Astrocyte (in vitro differentiated cells and primary cell): ENCODE measurements at regions not wholly inside any gene's neighbourhood (a gene's known extent, or its start where the extent isn't known, plus 50 kb on each side); places are given as distances from the start of the nearest gene placed in this dataset.
A peak's percentile ranks its signal among the peaks of the same experiment; 100 is the strongest.

Source experiments
- DNase-seq: peaks from one replicate; pipeline ENCODE4 v3.0.0-alpha.2; 2010; ENCODE audit warnings: low read depth
- FAIRE-seq: peaks from 2 replicates; lab custom pipeline; 2011; peaks lifted over from hg19 to GRCh38; lab: Jason Lieb, UNC
- H2AFZ ChIP-seq: 2 replicates; pipeline ENCODE4 v1.6.0; 2012; ENCODE audit warnings: low read depth, low read length, inconsistent platforms
- H3K27ac ChIP-seq: 2 replicates; pipeline ENCODE4 v1.5.1; 2011; ENCODE audit warnings: low read depth, low read length, inconsistent platforms
- H3K27me3 ChIP-seq: 2 replicates; pipeline ENCODE4 v1.6.0; 2011; ENCODE audit warnings: low read length, inconsistent platforms; ENCODE audit not compliant: insufficient read depth
- H3K36me3 ChIP-seq: 2 replicates; pipeline ENCODE4 v1.5.1; 2011; ENCODE audit warnings: low read length, inconsistent platforms; ENCODE audit not compliant: insufficient read depth
- H3K4me1 ChIP-seq: 2 replicates; pipeline ENCODE4 v1.5.1; 2011; ENCODE audit warnings: low read length, inconsistent platforms; ENCODE audit not compliant: insufficient read depth
- H3K4me2 ChIP-seq: 2 replicates; pipeline ENCODE4 v1.6.0; 2012; ENCODE audit warnings: low read length, inconsistent platforms
- H3K4me3 ChIP-seq: 2 replicates; pipeline ENCODE4 v1.5.1; 2011; ENCODE audit warnings: low read depth, mild to moderate bottlenecking, low read length, inconsistent platforms; ENCODE audit not compliant: insufficient read depth
- H3K79me2 ChIP-seq: 2 replicates; pipeline ENCODE4 v1.6.0; 2012; ENCODE audit warnings: mild to moderate bottlenecking, low read length, inconsistent platforms; ENCODE audit not compliant: insufficient read depth
- H3K9ac ChIP-seq: 2 replicates; pipeline ENCODE4 v1.6.0; 2012; ENCODE audit warnings: mild to moderate bottlenecking, low read length, inconsistent platforms
- H3K9me3 ChIP-seq: 2 replicates; pipeline ENCODE4 v1.5.1; 2012; ENCODE audit warnings: low read depth, mild to moderate bottlenecking, low read length, inconsistent platforms; ENCODE audit not compliant: insufficient read depth
- H4K20me1 ChIP-seq: 2 replicates; pipeline ENCODE4 v1.6.0; 2012; ENCODE audit warnings: low read length, inconsistent platforms; ENCODE audit not compliant: insufficient read depth
- H3K27ac Mint-ChIP-seq: one replicate; pipeline ENCODE4 v1.8.0; 2021; ENCODE audit warnings: mild to moderate bottlenecking, mixed read lengths; ENCODE audit not compliant: unreplicated experiment
- H3K27me3 Mint-ChIP-seq: one replicate; pipeline ENCODE4 v1.8.0; 2021; ENCODE audit warnings: low read depth, mixed read lengths; ENCODE audit not compliant: unreplicated experiment
- H3K36me3 Mint-ChIP-seq: one replicate; pipeline ENCODE4 v1.8.0; 2021; ENCODE audit warnings: low read depth, mixed read lengths; ENCODE audit not compliant: unreplicated experiment
- H3K4me1 Mint-ChIP-seq: one replicate; pipeline ENCODE4 v1.8.0; 2021; ENCODE audit warnings: low read depth, mixed read lengths; ENCODE audit not compliant: unreplicated experiment
- H3K4me3 Mint-ChIP-seq: one replicate; pipeline ENCODE4 v1.8.0; 2021; ENCODE audit warnings: mild to moderate bottlenecking, moderate library complexity, mixed read lengths; ENCODE audit not compliant: unreplicated experiment
- H3K9me3 Mint-ChIP-seq: one replicate; pipeline ENCODE4 v1.8.0; 2021; ENCODE audit warnings: mild to moderate bottlenecking, mixed read lengths; ENCODE audit not compliant: unreplicated experiment
- CTCF ChIP-seq: IDR thresholded peaks from 2 replicates; pipeline ENCODE4 v1.5.1; 2011; ENCODE audit warnings: low read depth, mild to moderate bottlenecking, inconsistent platforms, low read length, moderate library complexity; ENCODE audit not compliant: insufficient read depth
- EZH2 ChIP-seq: IDR thresholded peaks from 2 replicates; pipeline ENCODE4 v1.6.1; 2012; ENCODE audit warnings: mild to moderate bottlenecking, low read length, inconsistent platforms; ENCODE audit not compliant: insufficient read depth

- Mint-ChIP-seq H3K9me3 (peaks cover 4% of the 10 kb centered on the region), H3K36me3 (peaks cover 3% of the 10 kb centered on the region), H3K4me3 (no peak overlapping the region), H3K4me1 (no peaks in the 10 kb centered on the region), H3K27ac (no peak overlapping the region), H3K27me3 (peaks cover 48% of the 10 kb centered on the region)
- no peak overlapping the region for H3K9ac ChIP-seq
- peaks cover 4% of the 10 kb centered on the region for H3K27me3 ChIP-seq
- no peak overlapping the region for H3K4me2 ChIP-seq
- H3K9me3 ChIP-seq, result no peaks in the 10 kb centered on the region
- peak; percentile 71 for DNase-seq
- no peaks in the 10 kb centered on the region for H4K20me1 ChIP-seq
- no peak overlapping the region for H3K27ac ChIP-seq
- TF ChIP-seq CTCF (no peak), EZH2 (no peak)
- no peaks in the 10 kb centered on the region for H3K4me1 ChIP-seq
- no peak for FAIRE-seq
- no peaks in the 10 kb centered on the region for H3K36me3 ChIP-seq
- no peak overlapping the region for H2AFZ ChIP-seq
- no peaks in the 10 kb centered on the region for H3K79me2 ChIP-seq
- H3K4me3 ChIP-seq, result no peak overlapping the region
Observed at GRCh38 chr5:56601641-56602071, 213.7 kb upstream of the MAP3K1 start.

DNA sequence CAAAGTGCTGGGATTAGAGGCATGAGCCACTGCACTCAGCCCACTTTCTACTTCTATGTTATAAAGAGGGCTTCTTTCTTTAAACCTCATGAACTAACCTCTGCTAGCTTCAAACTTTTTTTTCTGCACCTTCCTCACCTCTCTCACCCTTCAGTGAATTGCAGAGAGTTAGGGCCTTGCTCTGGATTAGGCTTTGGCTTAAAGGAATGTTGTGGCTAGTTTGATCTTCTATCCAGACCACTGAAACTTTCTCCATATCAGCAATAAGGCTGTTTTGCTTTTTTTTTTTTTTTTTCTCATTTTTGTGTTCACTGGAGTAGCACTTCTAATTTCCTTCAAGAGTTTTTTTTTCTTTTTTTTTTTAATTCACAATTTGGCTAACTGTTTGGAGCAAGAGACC, 216.4 kb upstream of the MAP3K1 start:
- peaks cover 10% of the 10 kb centered on the region for H3K4me1 Mint-ChIP-seq
- H3K4me3 ChIP-seq, result no peak overlapping the region
- H3K27ac Mint-ChIP-seq, result no peak overlapping the region
- peaks cover 7% of the 10 kb centered on the region for H3K27me3 ChIP-seq
- no peak overlapping the region for H3K4me3 Mint-ChIP-seq
- no peaks in the 10 kb centered on the region for H3K79me2 ChIP-seq
- H4K20me1 ChIP-seq, result no peaks in the 10 kb centered on the region
- no peaks in the 10 kb centered on the region for H3K36me3 ChIP-seq
- H3K9me3 Mint-ChIP-seq, result no peaks in the 10 kb centered on the region
- peaks cover 3% of the 10 kb centered on the region for H3K36me3 Mint-ChIP-seq
- no peak overlapping the region for H3K27ac ChIP-seq
- H3K4me2 ChIP-seq, result no peak overlapping the region
- no peaks in the 10 kb centered on the region for H3K4me1 ChIP-seq
- TF ChIP-seq CTCF, result no peak
- TF ChIP-seq EZH2, result no peak
- FAIRE-seq (no peak), DNase-seq (no peak)
- no peak overlapping the region for H2AFZ ChIP-seq
- no peaks in the 10 kb centered on the region for H3K9me3 ChIP-seq
- H3K27me3 Mint-ChIP-seq, result peaks cover 42% of the 10 kb centered on the region
- H3K9ac ChIP-seq, result no peak overlapping the region

GRCh38 chr5:56596155-56596554, 219.2 kb upstream of the MAP3K1 start:
- Mint-ChIP-seq H3K27ac (no peak overlapping the region), H3K9me3 (no peaks in the 10 kb centered on the region), H3K27me3 (peaks cover 48% of the 10 kb centered on the region), H3K36me3 (no peaks in the 10 kb centered on the region), H3K4me1 (peaks cover 10% of the 10 kb centered on the region), H3K4me3 (no peak overlapping the region)
- DNase-seq (peak; percentile 20), FAIRE-seq (no peak)
- Histone ChIP-seq H3K27me3 (peaks cover 14% of the 10 kb centered on the region), H3K27ac (no peak overlapping the region), H3K9me3 (no peaks in the 10 kb centered on the region), H3K4me3 (no peak overlapping the region), H3K79me2 (no peaks in the 10 kb centered on the region), H3K9ac (no peak overlapping the region), H3K36me3 (no peaks in the 10 kb centered on the region), H3K4me2 (no peak overlapping the region), H2AFZ (no peak overlapping the region), H3K4me1 (no peaks in the 10 kb centered on the region), H4K20me1 (no peaks in the 10 kb centered on the region)
- TF ChIP-seq EZH2 (no peak), CTCF (no peak)
